Caco-2 (cell line): ENCODE measurements at regions not wholly inside any gene's neighbourhood (a gene's known extent, or its start where the extent isn't known, plus 50 kb on each side); places are given as distances from the start of the nearest gene placed in this dataset.
"Not testable (repeated sequence)": the region's sequence is repeated elsewhere in the genome, so short reads cannot be mapped to it uniquely, and the experiment has no call there.

ENCODE experiments used
- BruUV-seq: library from RNA; stranded (reverse); fragments of 400-500 nt; replicated peaks from 2 replicates; lab custom pipeline; 2021; lab: Mats Ljungman, UMichigan
- CTCF ChIA-PET: fragments of 300-600 bp; sonication (Branson Sonifier 250); formaldehyde crosslinking; loops from one replicate; lab custom pipeline; 2022; ENCODE audit warnings: antibody characterized with exemption; lab: Charles Lee
- POLR2A ChIA-PET: fragments of 300-600 bp; sonication (Branson Sonifier 250); formaldehyde crosslinking; loops from one replicate; lab custom pipeline; 2022; ENCODE audit warnings: antibody characterized with exemption; lab: Charles Lee
- DNase-seq, 2 experiments: peaks; one replicate each; pipeline versions ENCODE4 v3.0.0 to v3.0.0-alpha.2; 2020 to 2022
- H3K27me3 ChIP-seq: replicated peaks from 2 replicates; pipeline ENCODE4 v1.6.0; 2011; ENCODE audit warnings: low read length; ENCODE audit not compliant: control insufficient read depth, insufficient read depth
- H3K36me3 ChIP-seq: 2 replicates; pipeline ENCODE4 v1.5.1; 2011; ENCODE audit warnings: low read length; ENCODE audit not compliant: control insufficient read depth, insufficient read depth
- H3K4me1 ChIP-seq: fragments of 250-450 bp; sonication (Bioruptor Pico); 2 replicates; pipeline ENCODE4 v1.5.1; 2020; ENCODE audit warnings: mild to moderate bottlenecking
- H3K4me3 ChIP-seq: 2 replicates; pipeline ENCODE4 v1.5.1; 2011; ENCODE audit warnings: low read depth, mild to moderate bottlenecking, control low read depth, low read length
- H3K9me3 ChIP-seq: fragments of 250-450 bp; sonication (Bioruptor Pico); 2 replicates; pipeline ENCODE4 v1.5.1; 2020; ENCODE audit warnings: mild to moderate bottlenecking, moderate library complexity
- H3K27ac Mint-ChIP-seq: one replicate; pipeline ENCODE4 v1.8.0; 2022; ENCODE audit warnings: mixed read lengths; ENCODE audit not compliant: unreplicated experiment
- H3K27me3 Mint-ChIP-seq: one replicate; pipeline ENCODE4 v1.8.0; 2022; ENCODE audit warnings: mixed read lengths; ENCODE audit not compliant: insufficient read depth, unreplicated experiment
- H3K36me3 Mint-ChIP-seq: one replicate; pipeline ENCODE4 v1.8.0; 2022; ENCODE audit warnings: mild to moderate bottlenecking, mixed read lengths; ENCODE audit not compliant: insufficient read depth, unreplicated experiment
- H3K4me1 Mint-ChIP-seq: one replicate; pipeline ENCODE4 v1.8.0; 2022; ENCODE audit warnings: low read depth, mixed read lengths; ENCODE audit not compliant: unreplicated experiment
- H3K4me3 Mint-ChIP-seq: one replicate; pipeline ENCODE4 v1.8.0; 2022; ENCODE audit warnings: mild to moderate bottlenecking, moderate library complexity, mixed read lengths; ENCODE audit not compliant: unreplicated experiment
- H3K9me3 Mint-ChIP-seq: one replicate; pipeline ENCODE4 v1.8.0; 2022; ENCODE audit warnings: mixed read lengths; ENCODE audit not compliant: unreplicated experiment
- intact Hi-C: fragments of 100-400 bp; cut with micrococcal nuclease; formaldehyde crosslinking; loops from one replicate; pipeline ENCODE4 v1.10.0; 2022; ENCODE audit not compliant: unreplicated experiment
- TF ChIP-seq, protein P1 (sequence below), 2 experiments: fragments of 200-600 bp in 1 of 2; IDR thresholded peaks; 1 replicate in 1 of 2; 2 replicates in 1 of 2; pipeline versions ENCODE4 v1.5.1 to v1.8.0; 2011 to 2022; ENCODE audit warnings: antibody characterized with exemption in 1 of 2, control low read depth in 1 of 2, inconsistent platforms in 1 of 2, low read depth in 1 of 2, low read length in 1 of 2, mild to moderate bottlenecking in 1 of 2, moderate library complexity in 1 of 2; ENCODE audit not compliant: insufficient read depth in 1 of 2, severe bottlenecking in 1 of 2, unreplicated experiment in 1 of 2

DNA sequence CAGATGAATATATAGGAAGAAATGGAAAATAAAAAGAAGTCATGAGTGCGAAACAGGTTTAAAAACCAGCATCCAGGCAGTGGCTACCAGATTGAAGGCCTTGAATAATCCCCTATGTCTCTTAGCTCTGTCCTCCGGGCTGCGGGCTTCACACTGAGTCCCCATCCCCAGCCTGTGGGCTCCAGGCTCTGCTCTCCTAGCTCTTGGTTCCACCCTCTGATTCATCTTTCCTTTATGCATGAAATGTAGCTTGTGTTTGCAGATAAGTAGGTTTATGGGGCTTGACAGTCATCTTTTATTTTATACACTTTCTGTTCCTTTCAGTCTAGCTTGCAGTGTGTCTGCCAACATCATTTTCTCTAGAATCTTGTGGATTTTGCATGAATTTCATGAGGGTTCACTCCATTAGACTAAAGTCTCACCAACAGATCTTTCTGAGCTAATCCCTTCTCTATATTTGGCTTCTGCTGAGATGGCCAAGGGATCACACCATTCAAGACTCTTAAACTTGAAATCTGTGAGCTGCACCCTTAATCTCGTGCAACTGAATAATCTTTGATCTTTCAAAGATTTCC lies 174.5 kb downstream of the PLPPR4 start:
- Mint-ChIP-seq H3K27ac (no peak overlapping the region), H3K36me3 (no peaks in the 10 kb centered on the region), H3K9me3 (no peaks in the 10 kb centered on the region), H3K4me1 (no peaks in the 10 kb centered on the region), H3K27me3 (no peaks in the 10 kb centered on the region), H3K4me3 (no peak overlapping the region)
- TF ChIP-seq, protein P1, sequence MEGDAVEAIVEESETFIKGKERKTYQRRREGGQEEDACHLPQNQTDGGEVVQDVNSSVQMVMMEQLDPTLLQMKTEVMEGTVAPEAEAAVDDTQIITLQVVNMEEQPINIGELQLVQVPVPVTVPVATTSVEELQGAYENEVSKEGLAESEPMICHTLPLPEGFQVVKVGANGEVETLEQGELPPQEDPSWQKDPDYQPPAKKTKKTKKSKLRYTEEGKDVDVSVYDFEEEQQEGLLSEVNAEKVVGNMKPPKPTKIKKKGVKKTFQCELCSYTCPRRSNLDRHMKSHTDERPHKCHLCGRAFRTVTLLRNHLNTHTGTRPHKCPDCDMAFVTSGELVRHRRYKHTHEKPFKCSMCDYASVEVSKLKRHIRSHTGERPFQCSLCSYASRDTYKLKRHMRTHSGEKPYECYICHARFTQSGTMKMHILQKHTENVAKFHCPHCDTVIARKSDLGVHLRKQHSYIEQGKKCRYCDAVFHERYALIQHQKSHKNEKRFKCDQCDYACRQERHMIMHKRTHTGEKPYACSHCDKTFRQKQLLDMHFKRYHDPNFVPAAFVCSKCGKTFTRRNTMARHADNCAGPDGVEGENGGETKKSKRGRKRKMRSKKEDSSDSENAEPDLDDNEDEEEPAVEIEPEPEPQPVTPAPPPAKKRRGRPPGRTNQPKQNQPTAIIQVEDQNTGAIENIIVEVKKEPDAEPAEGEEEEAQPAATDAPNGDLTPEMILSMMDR (IDR thresholded peaks at IDR 0.05; ENCODE audit: insufficient read depth in 1 of 2, low read depth in 1 of 2, low read length in 1 of 2, severe bottlenecking in 1 of 2, unreplicated experiment in 1 of 2): no peak
- ChIA-PET CTCF (no interaction called here), POLR2A (no interaction called here)
- Histone ChIP-seq H3K9me3 (no peaks in the 10 kb centered on the region), H3K4me3 (no peak overlapping the region), H3K4me1 (no peaks in the 10 kb centered on the region), H3K36me3 (no peaks in the 10 kb centered on the region), H3K27me3 (no peaks in the 10 kb centered on the region)
- DNase-seq: no peak
- BruUV-seq: no TSS peak
- intact Hi-C loops: no loop called here

DNA sequence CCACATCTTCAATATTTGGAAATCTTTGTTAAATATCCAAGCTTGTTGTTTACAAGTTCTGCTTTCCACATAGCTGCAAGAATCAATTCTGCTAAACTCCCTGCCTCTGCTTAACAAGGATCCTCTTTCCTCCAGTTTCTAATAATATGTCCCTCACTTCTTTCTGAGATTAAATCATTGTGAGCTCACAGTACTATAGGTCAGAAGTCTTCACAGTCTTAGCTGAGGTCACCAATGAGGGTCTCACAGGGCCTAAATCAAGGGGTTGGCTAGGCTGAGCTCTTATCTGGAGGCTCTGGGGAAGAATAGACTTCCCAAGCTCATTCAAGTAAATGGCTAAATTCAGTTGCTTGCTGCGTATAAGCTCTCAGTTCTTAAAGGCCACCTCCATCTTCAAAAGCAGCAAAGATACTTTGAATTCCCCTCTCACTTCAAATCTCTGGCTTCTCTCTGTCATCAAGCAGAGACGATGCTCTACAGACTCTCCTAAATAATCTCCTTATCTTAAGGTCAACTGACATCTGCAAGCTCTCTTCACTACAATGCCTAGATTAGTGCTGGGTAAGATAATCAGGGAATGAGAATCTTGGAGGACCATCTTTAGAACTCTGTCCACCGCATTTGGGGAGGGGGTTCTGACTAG lies 175.3 kb downstream of the PLPPR4 start:
- no peak overlapping the region for H3K4me3 ChIP-seq
- BruUV-seq: no TSS peak

DNA sequence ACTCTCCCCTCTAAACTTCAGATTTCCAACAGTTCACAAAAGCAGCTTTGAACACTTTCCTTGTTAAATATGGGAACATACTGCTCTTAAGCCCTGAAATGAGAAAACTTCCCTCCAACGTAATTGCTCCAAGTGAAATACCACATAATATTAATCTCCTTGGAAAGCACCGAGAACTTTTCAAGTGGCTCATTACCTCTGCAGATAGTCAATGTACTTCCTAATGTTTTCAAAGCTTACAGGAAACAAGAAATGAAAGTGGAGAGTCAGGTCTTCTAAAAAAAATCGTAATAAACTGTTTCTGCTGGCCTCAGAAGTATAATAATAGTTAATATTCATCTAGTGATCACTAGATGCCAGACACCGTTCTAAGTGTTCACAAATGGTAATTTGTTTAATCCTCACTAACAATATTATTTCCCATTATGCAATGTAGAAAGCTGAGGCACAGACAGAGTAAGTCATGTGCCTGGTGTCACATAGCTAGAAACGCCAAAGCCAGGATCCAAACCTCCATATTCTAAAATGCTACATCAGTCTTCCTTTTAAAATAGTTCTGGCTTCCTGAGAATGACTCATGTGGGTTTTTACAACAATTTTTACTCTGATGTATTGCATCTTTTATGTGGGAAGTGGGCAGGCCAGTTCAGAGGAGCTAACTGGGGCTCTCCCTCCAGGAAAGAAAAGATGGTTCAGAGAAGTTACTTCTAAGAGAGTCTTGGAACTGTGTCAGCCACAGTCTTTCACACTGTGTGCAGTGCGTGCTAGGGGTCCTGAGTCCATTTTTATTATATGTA lies 177.2 kb downstream of the PLPPR4 start:
- Mint-ChIP-seq H3K4me3 (no peak overlapping the region), H3K9me3 (no peaks in the 10 kb centered on the region), H3K27me3 (no peaks in the 10 kb centered on the region), H3K4me1 (no peaks in the 10 kb centered on the region), H3K27ac (no peak overlapping the region), H3K36me3 (no peaks in the 10 kb centered on the region)
- Histone ChIP-seq H3K4me1 (no peaks in the 10 kb centered on the region), H3K4me3 (no peak overlapping the region), H3K27me3 (no peaks in the 10 kb centered on the region), H3K36me3 (no peaks in the 10 kb centered on the region), H3K9me3 (no peaks in the 10 kb centered on the region)
- no peak for DNase-seq
- BruUV-seq: no TSS peak
- POLR2A ChIA-PET: no interaction called here
- intact Hi-C loops: no loop called here
- TF ChIP-seq, protein P1 (IDR thresholded peaks at IDR 0.05; ENCODE audit: insufficient read depth in 1 of 2, low read depth in 1 of 2, low read length in 1 of 2, severe bottlenecking in 1 of 2, unreplicated experiment in 1 of 2): no peak
- CTCF ChIA-PET: no interaction called here

More for the DNA sequence above, 175.3 kb downstream of the PLPPR4 start:
- Mint-ChIP-seq H3K27ac (no peak overlapping the region), H3K4me1 (no peaks in the 10 kb centered on the region), H3K9me3 (no peaks in the 10 kb centered on the region), H3K27me3 (no peaks in the 10 kb centered on the region), H3K36me3 (no peaks in the 10 kb centered on the region), H3K4me3 (no peak overlapping the region)
- Histone ChIP-seq H3K27me3 (no peaks in the 10 kb centered on the region), H3K36me3 (no peaks in the 10 kb centered on the region), H3K9me3 (no peaks in the 10 kb centered on the region), H3K4me1 (no peaks in the 10 kb centered on the region)
- TF ChIP-seq, protein P1 (IDR thresholded peaks at IDR 0.05; ENCODE audit: insufficient read depth in 1 of 2, low read depth in 1 of 2, low read length in 1 of 2, severe bottlenecking in 1 of 2, unreplicated experiment in 1 of 2): no peak
- POLR2A ChIA-PET: no interaction called here
- no peak for DNase-seq
- CTCF ChIA-PET: no interaction called here
- intact Hi-C loops: no loop called here

DNA sequence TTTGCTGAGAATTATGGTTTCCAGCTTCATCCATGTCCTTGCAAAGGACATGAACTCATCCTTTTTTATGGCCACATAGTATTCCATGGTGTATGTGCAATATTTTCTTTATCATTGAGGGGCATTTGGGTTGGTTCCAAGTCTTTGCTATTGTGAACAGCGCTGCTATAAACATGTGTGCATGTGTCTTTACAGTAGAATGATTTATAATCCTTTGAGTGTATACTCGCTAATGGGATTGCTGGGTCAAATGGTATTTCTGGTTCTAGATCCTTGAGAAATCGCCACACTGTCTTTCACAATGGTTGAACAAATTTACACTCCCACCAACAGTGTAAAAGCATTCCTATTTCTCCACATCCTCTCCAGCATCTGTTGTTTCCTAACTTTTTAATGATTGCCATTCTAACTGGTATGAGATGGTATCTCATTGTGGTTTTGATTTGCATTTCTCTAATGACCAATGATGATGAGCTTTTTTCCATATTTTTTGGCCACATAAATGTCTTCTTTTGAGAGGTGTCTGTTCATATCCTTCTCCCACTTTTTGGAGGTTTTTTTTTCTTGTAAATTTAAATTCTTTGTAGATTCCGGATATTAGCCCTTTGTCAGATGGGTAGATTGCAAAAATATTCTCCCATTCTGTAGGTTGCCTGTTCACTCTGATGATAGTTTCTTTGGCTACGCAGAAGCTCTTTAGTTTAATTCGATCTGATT lies 180.1 kb downstream of the PLPPR4 start:
- H3K9me3 ChIP-seq, H3K36me3 ChIP-seq, DNase-seq, H3K4me3 Mint-ChIP-seq, H3K36me3 Mint-ChIP-seq, H3K27ac Mint-ChIP-seq, H3K27me3 ChIP-seq, H3K4me3 ChIP-seq, H3K9me3 Mint-ChIP-seq, H3K4me1 Mint-ChIP-seq, CTCF ChIA-PET, intact Hi-C loops, H3K4me1 ChIP-seq, H3K27me3 Mint-ChIP-seq, POLR2A ChIA-PET, BruUV-seq: not testable (repeated sequence)
